ENCODE measurements at regions not wholly inside any gene's neighbourhood (a gene's known extent, or its start where the extent isn't known, plus 50 kb on each side); places are given as distances from the start of the nearest gene placed in this dataset.
A peak's percentile ranks its signal among the peaks of the same experiment; 100 is the strongest.

DNA sequence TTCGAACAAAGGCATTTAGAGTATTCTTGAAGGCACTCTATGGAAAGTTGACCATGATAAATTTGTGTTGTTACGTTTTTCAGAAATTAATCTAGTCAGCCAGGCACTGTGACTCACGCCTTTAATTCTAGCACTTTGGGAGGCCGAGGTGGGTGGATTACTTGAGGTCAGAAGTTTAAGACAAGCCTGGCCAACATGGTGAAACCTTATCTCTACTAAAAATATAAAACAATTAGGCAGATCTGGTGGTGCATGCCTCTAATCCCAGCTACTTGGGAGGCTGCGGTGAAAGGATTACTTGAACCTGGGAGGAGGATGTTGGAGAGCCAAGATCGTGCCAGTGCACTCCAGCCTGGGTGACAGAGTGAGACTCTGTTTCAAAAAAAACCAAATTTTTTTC lies 130.6 kb upstream of the BRINP3 start (continued):
- TF ChIP-seq ELF1 (tag; IDR thresholded peaks at IDR 0.05) (no peak), TRIM24 (IDR thresholded peaks at IDR 0.05) (no peak), ZNF79 (CRISPR knock-in tag; IDR thresholded peaks at IDR 0.05; ENCODE audit: low read depth) (no peak), FOSL1 (tag; conservative IDR thresholded peaks at IDR 0.05) (peak; percentile 35; the same call in 1 of the 2 replicates)
- TF ChIP-seq, protein P1, sequence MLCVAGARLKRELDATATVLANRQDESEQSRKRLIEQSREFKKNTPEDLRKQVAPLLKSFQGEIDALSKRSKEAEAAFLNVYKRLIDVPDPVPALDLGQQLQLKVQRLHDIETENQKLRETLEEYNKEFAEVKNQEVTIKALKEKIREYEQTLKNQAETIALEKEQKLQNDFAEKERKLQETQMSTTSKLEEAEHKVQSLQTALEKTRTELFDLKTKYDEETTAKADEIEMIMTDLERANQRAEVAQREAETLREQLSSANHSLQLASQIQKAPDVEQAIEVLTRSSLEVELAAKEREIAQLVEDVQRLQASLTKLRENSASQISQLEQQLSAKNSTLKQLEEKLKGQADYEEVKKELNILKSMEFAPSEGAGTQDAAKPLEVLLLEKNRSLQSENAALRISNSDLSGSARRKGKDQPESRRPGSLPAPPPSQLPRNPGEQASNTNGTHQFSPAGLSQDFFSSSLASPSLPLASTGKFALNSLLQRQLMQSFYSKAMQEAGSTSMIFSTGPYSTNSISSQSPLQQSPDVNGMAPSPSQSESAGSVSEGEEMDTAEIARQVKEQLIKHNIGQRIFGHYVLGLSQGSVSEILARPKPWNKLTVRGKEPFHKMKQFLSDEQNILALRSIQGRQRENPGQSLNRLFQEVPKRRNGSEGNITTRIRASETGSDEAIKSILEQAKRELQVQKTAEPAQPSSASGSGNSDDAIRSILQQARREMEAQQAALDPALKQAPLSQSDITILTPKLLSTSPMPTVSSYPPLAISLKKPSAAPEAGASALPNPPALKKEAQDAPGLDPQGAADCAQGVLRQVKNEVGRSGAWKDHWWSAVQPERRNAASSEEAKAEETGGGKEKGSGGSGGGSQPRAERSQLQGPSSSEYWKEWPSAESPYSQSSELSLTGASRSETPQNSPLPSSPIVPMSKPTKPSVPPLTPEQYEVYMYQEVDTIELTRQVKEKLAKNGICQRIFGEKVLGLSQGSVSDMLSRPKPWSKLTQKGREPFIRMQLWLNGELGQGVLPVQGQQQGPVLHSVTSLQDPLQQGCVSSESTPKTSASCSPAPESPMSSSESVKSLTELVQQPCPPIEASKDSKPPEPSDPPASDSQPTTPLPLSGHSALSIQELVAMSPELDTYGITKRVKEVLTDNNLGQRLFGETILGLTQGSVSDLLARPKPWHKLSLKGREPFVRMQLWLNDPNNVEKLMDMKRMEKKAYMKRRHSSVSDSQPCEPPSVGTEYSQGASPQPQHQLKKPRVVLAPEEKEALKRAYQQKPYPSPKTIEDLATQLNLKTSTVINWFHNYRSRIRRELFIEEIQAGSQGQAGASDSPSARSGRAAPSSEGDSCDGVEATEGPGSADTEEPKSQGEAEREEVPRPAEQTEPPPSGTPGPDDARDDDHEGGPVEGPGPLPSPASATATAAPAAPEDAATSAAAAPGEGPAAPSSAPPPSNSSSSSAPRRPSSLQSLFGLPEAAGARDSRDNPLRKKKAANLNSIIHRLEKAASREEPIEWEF (CRISPR knock-in tag; IDR thresholded peaks at IDR 0.05): no peak

DNA sequence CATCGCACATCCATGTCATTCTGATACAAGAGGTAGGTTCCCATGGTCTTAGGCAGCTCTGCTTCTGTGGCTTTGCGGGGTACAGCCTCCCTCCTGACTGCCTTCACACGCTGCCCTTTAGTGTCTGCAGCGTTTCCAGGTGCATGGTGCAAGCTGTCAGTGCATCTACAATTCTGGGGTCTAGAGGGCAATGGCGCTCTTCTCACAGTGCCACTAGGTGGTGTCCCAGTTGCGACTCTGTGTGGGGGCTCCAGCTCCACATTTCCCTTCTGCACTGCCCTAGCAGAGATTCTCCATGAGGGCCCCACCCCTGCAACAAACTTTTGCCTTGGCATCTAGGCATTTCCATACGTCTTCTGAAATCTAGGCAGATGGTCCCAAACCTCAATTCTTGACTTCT lies 138.2 kb upstream of the BRINP3 start:
- ATAC-seq: no peak
- in situ Hi-C loops (cut with MboI): no loop called here
- no peak overlapping the region for H2AFZ ChIP-seq (ENCODE audit: low read depth, low read length)
- no peaks in the 10 kb centered on the region; the same call in 1 of the 2 replicates for H3K9me3 ChIP-seq (replicated peaks; ENCODE audit: control insufficient read depth, insufficient read depth, low read depth, low read length)
- intact Hi-C loops (cut with micrococcal nuclease): no loop called here
- no peaks in the 10 kb centered on the region for H3K9me1 ChIP-seq (ENCODE audit: control insufficient read depth, insufficient read depth, low read length)
- H3K4me3 ChIP-seq: no peak overlapping the region
- 3% methylated on average over 7 of the region's 7 CpGs for WGBS (ENCODE audit: insufficient coverage, low coverage, missing lambda C conversion rate)
- CTCF ChIA-PET (ENCODE audit: low intra/inter-chr PET ratio): no interaction called here
- H3K9ac ChIP-seq (ENCODE audit: insufficient read depth in 1 of 2, low read depth in 2 of 2, low read length in 2 of 2): no peak overlapping the region
- H4K20me1 ChIP-seq (replicated peaks; ENCODE audit: control insufficient read depth, insufficient read depth, low read length): no peaks in the 10 kb centered on the region
- H3K27ac ChIP-seq (ENCODE audit: extremely low read depth, low read depth, low read length): no peak overlapping the region
- no peak for FAIRE-seq
- no peaks in the 10 kb centered on the region for H3K4me1 ChIP-seq (replicated peaks in 1 of 2; ENCODE audit: control insufficient read depth in 2 of 2, insufficient read depth in 2 of 2, low read length in 2 of 2)
- POLR2A ChIA-PET: interaction anchor here (0.6 kb wide), 1 partner anchor 104 kb away, joined by 3 read pairs; no protein-coding TSS in a partner anchor
- H3K36me3 ChIP-seq (ENCODE audit: control insufficient read depth, insufficient read depth, low read length): no peaks in the 10 kb centered on the region
- no peak for DNase-seq (ENCODE audit: extremely low read depth in 1 of 4, low spot score in 3 of 4)
- no peaks in the 10 kb centered on the region for H3K27me3 ChIP-seq (ENCODE audit: control insufficient read depth in 2 of 2, insufficient read depth in 2 of 2, low read length in 2 of 2)
- BruUV-seq (replicated peaks): no TSS peak
- no peaks in the 10 kb centered on the region for H3K79me2 ChIP-seq (ENCODE audit: control insufficient read depth, insufficient read depth, low read length)
- H3K4me2 ChIP-seq (ENCODE audit: insufficient read depth, low read length): no peak overlapping the region
- TF ChIP-seq PHTF2 (CRISPR knock-in tag; IDR thresholded peaks at IDR 0.05) (no peak), THRAP3 (IDR thresholded peaks at IDR 0.05; ENCODE audit: borderline replicate concordance) (no peak), ELF1 (tag; IDR thresholded peaks at IDR 0.05) (no peak), ZNF436 (CRISPR knock-in tag; IDR thresholded peaks at IDR 0.05) (no peak), POU5F1 (IDR thresholded peaks at IDR 0.05; ENCODE audit: borderline replicate concordance, low read depth, low read length, partially characterized antibody) (no peak), NEUROD1 (IDR thresholded peaks at IDR 0.05; ENCODE audit: borderline replicate concordance, low read depth, low read length, partially characterized antibody) (no peak), KHSRP (IDR thresholded peaks at IDR 0.05) (no peak)
- TF ChIP-seq, protein P2, sequence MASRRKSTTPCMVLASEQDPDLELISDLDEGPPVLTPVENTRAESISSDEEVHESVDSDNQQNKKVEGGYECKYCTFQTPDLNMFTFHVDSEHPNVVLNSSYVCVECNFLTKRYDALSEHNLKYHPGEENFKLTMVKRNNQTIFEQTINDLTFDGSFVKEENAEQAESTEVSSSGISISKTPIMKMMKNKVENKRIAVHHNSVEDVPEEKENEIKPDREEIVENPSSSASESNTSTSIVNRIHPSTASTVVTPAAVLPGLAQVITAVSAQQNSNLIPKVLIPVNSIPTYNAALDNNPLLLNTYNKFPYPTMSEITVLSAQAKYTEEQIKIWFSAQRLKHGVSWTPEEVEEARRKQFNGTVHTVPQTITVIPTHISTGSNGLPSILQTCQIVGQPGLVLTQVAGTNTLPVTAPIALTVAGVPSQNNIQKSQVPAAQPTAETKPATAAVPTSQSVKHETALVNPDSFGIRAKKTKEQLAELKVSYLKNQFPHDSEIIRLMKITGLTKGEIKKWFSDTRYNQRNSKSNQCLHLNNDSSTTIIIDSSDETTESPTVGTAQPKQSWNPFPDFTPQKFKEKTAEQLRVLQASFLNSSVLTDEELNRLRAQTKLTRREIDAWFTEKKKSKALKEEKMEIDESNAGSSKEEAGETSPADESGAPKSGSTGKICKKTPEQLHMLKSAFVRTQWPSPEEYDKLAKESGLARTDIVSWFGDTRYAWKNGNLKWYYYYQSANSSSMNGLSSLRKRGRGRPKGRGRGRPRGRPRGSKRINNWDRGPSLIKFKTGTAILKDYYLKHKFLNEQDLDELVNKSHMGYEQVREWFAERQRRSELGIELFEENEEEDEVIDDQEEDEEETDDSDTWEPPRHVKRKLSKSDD (conservative IDR thresholded peaks at IDR 0.05; ENCODE audit: low read length): no peak
